Naive thymus-derived CD4-positive, alpha-beta T cell (primary cell): ENCODE measurements at regions not wholly inside any gene's neighbourhood (a gene's known extent, or its start where the extent isn't known, plus 50 kb on each side); places are given as distances from the start of the nearest gene placed in this dataset.

Source experiments
- ATAC-seq: fragments of 150-1000 bp; cut with Tn5 transposase; 2 replicates; pipeline ENCODE4 v1.10.0; 2021; ENCODE audit warnings: mild to moderate bottlenecking, moderate library complexity
- CTCF ChIA-PET: fragments of 350-600 bp; sonication (Branson Sonifier 250); formaldehyde crosslinking; loops from one replicate; lab custom pipeline; 2021; ENCODE audit warnings: antibody characterized with exemption; lab: Charles Lee
- POLR2A ChIA-PET: fragments of 350-600 bp; sonication (Branson Sonifier 250); formaldehyde crosslinking; loops from one replicate; lab custom pipeline; 2021; ENCODE audit warnings: antibody characterized with exemption, inconsistent platforms; lab: Charles Lee
- DNase-seq, 9 donors: peaks; one replicate each; pipeline versions ENCODE4 v3.0.0 to v3.0.0-alpha.2; 2020 to 2022; ENCODE audit warnings: mixed read lengths in 1 of 9
- H3K27ac ChIP-seq: one replicate; pipeline ENCODE4 v1.7.0; 2013; ENCODE audit warnings: mild to moderate bottlenecking, low read depth, low read length, moderate library complexity
- H3K27me3 ChIP-seq, 2 donors: one replicate each; pipeline ENCODE4 v1.7.0; 2013; ENCODE audit warnings: low read length in 2 of 2, mild to moderate bottlenecking in 2 of 2, moderate library complexity in 2 of 2; ENCODE audit not compliant: control insufficient read depth in 2 of 2, insufficient read depth in 2 of 2
- H3K36me3 ChIP-seq, 3 experiments: 1 replicate in 2 of 3; 2 replicates in 1 of 3; pipeline ENCODE4 v1.7.0; 2013; ENCODE audit warnings: low read length in 3 of 3, mild to moderate bottlenecking in 3 of 3, moderate library complexity in 1 of 3; ENCODE audit not compliant: insufficient read depth in 3 of 3, control insufficient read depth in 2 of 3
- H3K4me1 ChIP-seq, 2 donors: one replicate each; pipeline ENCODE4 v1.7.0; 2013; ENCODE audit warnings: low read length in 2 of 2, mild to moderate bottlenecking in 2 of 2, moderate library complexity in 1 of 2; ENCODE audit not compliant: control insufficient read depth in 2 of 2, insufficient read depth in 2 of 2
- H3K4me3 ChIP-seq: 2 replicates; pipeline ENCODE4 v1.7.0; 2013; ENCODE audit warnings: mild to moderate bottlenecking, low read length
- H3K9me3 ChIP-seq, 3 experiments: 1 replicate in 2 of 3; 2 replicates in 1 of 3; pipeline ENCODE4 v1.7.0; 2013; ENCODE audit warnings: low read length in 3 of 3; ENCODE audit not compliant: control insufficient read depth in 2 of 3
- H3K27ac Mint-ChIP-seq, 9 donors: one replicate each; pipeline ENCODE4 v1.8.0; 2020 to 2022; ENCODE audit warnings: mixed read lengths in 9 of 9, mild to moderate bottlenecking in 8 of 9, moderate library complexity in 5 of 9, inconsistent platforms in 2 of 9
- H3K27me3 Mint-ChIP-seq, 5 donors: one replicate each; pipeline ENCODE4 v1.8.0; 2021 to 2022; ENCODE audit warnings: mixed read lengths in 5 of 5, mild to moderate bottlenecking in 1 of 5
- H3K36me3 Mint-ChIP-seq, 5 donors: one replicate each; pipeline ENCODE4 v1.8.0; 2020 to 2022; ENCODE audit warnings: mixed read lengths in 5 of 5, mild to moderate bottlenecking in 3 of 5, inconsistent platforms in 1 of 5
- H3K4me1 Mint-ChIP-seq, 7 donors: one replicate each; pipeline ENCODE4 v1.8.0; 2020 to 2022; ENCODE audit warnings: mixed read lengths in 7 of 7, mild to moderate bottlenecking in 3 of 7, inconsistent platforms in 1 of 7
- H3K4me3 Mint-ChIP-seq, 10 donors: one replicate each; pipeline ENCODE4 v1.8.0; 2020 to 2022; ENCODE audit warnings: mild to moderate bottlenecking in 10 of 10, mixed read lengths in 10 of 10, moderate library complexity in 6 of 10, inconsistent platforms in 2 of 10
- H3K9me3 Mint-ChIP-seq, 11 donors: one replicate each; pipeline ENCODE4 v1.8.0; 2020 to 2022; ENCODE audit warnings: mixed read lengths in 11 of 11, mild to moderate bottlenecking in 4 of 11, inconsistent platforms in 1 of 11, moderate library complexity in 1 of 11
- intact Hi-C, 2 donors: fragments of 100-400 bp; cut with micrococcal nuclease; formaldehyde crosslinking; loops; one replicate each; pipeline ENCODE4 v1.15.1; 2023

DNA sequence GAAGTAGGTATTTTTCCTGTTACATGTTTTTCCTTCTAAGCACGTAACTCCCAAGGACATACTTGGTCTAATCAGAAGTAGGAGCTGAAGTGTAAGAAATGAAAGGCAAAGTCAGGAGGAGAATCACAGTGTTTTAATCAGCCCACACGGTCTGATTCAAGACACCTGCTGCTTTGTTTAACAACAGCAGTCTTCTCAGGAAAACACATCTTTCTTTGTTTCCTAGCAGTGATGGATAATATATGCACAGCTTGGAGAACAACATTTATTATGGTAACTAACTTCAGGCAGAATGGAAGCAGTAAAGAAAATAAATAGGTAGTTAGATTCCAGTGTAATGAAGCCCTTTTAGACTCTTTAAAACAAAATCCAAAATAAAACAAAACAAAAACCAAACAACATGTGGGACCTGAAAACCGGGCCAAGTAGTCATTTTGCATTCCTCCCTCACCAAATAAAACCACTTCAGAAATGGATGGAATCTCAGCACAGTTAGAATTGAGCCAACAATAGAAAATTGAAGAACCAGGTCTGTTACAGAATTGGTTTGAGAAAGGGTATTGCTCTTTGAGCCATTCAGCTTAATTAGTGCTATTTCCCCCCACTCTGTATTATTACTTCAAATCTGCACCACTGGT is 61.1 kb upstream of the UGP2 start:
- Histone ChIP-seq H3K9me3 (no peaks in the 10 kb centered on the region), H3K36me3 (no peaks in the 10 kb centered on the region), H3K4me1 (no peaks in the 10 kb centered on the region), H3K4me3 (no peak overlapping the region), H3K27me3 (no peaks in the 10 kb centered on the region), H3K27ac (no peak overlapping the region)
- H3K27ac Mint-ChIP-seq = no peak overlapping the region
- intact Hi-C loops = no loop called here
- H3K36me3 Mint-ChIP-seq = peaks cover 0 to 4% (median 0%) of the 10 kb centered on the region in 5 donors
- no peak overlapping the region for H3K4me3 Mint-ChIP-seq
- ATAC-seq = no peak
- H3K27me3 Mint-ChIP-seq = peaks cover 0 to 24% (median 4%) of the 10 kb centered on the region in 5 donors
- peaks cover 0 to 5% (median 3%) of the 10 kb centered on the region in 11 donors for H3K9me3 Mint-ChIP-seq
- ChIA-PET POLR2A (no interaction called here), CTCF (interaction anchor here (1.5 kb wide), 1 partner anchor 10 kb away, joined by 3 read pairs; no protein-coding TSS in a partner anchor)
- no peaks in the 10 kb centered on the region for H3K4me1 Mint-ChIP-seq
- DNase-seq = no peak

DNA sequence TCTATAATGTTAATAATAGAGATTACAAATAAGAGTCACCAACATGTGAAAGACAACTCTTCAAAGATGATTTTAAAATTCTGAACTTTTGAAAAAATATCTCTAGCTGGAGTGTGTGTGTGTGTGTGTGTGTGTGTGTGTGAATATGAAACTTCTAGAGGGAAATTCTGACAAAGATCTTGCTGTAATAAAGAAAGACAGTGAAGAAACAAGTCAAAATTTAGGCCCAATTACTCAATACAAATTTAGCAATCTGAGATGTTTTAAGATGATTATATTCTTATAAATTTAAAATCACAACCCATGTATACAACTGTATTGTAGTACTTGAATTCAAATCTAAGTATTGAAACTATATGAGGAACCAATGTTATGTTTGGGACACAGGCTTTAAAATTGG is 57.2 kb upstream of the UGP2 start:
- intact Hi-C loops = no loop called here
- ChIA-PET POLR2A (no interaction called here), CTCF (no interaction called here)
- Mint-ChIP-seq H3K4me3 (no peak overlapping the region), H3K9me3 (no peaks in the 10 kb centered on the region), H3K36me3 (no peaks in the 10 kb centered on the region), H3K27me3 (peaks cover 0 to 9% (median 0%) of the 10 kb centered on the region in 5 donors), H3K27ac (no peak overlapping the region), H3K4me1 (no peaks in the 10 kb centered on the region)
- no peaks in the 10 kb centered on the region for H3K36me3 ChIP-seq
- H3K4me1 ChIP-seq = no peaks in the 10 kb centered on the region
- DNase-seq (no peak), ATAC-seq (no peak)
- H3K27me3 ChIP-seq = no peaks in the 10 kb centered on the region
- no peak overlapping the region for H3K27ac ChIP-seq
- H3K9me3 ChIP-seq = no peaks in the 10 kb centered on the region
- no peak overlapping the region for H3K4me3 ChIP-seq

DNA sequence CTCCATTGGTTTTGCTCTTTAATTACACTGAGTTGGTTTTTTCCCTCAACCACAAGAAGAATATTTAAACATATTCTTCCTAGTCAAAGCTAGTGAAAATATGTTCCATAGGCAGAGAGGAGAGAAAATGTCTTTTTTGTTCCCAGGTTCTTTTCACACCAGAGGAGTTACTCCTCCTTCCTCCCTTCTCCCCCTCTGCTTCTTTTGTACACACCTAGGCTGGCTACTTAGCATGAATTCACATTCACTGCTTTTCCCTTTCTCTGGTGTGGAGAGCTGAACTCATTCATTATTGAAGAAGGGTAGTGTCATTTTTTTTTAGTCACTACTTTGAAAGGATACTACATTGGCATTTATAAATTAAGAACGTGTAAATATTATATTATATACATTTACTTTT is 56.6 kb upstream of the UGP2 start:
- intact Hi-C loops = no loop called here
- DNase-seq = no peak
- H3K27ac ChIP-seq = no peak overlapping the region
- no peaks in the 10 kb centered on the region for H3K27me3 ChIP-seq
- no peaks in the 10 kb centered on the region for H3K9me3 Mint-ChIP-seq
- no peak overlapping the region for H3K4me3 Mint-ChIP-seq
- H3K4me3 ChIP-seq = no peak overlapping the region
- H3K36me3 Mint-ChIP-seq = no peaks in the 10 kb centered on the region
- ChIA-PET POLR2A (no interaction called here), CTCF (no interaction called here)
- no peaks in the 10 kb centered on the region for H3K36me3 ChIP-seq
- no peaks in the 10 kb centered on the region for H3K9me3 ChIP-seq
- no peaks in the 10 kb centered on the region for H3K4me1 Mint-ChIP-seq
- H3K27me3 Mint-ChIP-seq = peaks cover 0 to 5% (median 0%) of the 10 kb centered on the region in 5 donors
- H3K4me1 ChIP-seq = no peaks in the 10 kb centered on the region
- no peak overlapping the region for H3K27ac Mint-ChIP-seq
- ATAC-seq = no peak

DNA sequence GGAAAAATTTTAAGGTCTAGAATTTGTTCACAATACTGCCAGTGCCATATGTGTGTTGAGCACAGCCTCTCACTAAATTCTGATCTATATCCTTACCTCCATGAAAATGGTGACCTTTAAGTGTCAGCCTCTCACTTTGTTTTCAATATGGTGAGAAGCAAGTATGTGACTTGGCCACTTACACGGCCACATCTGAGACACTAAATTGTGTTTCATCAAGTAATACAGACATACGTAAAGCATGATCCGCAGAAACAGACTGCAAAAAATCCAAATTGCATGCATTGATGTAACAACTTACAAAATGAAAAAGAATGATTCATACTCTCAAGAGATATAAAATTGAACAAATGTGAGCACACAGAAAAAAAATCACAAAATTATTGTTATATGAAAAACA is 55.2 kb upstream of the UGP2 start:
- no peak overlapping the region for H3K4me3 ChIP-seq
- Mint-ChIP-seq H3K27ac (no peak overlapping the region), H3K36me3 (no peaks in the 10 kb centered on the region), H3K9me3 (no peaks in the 10 kb centered on the region), H3K4me3 (no peak overlapping the region), H3K27me3 (peaks cover 0 to under 1% (median 0%) of the 10 kb centered on the region in 5 donors), H3K4me1 (no peaks in the 10 kb centered on the region)
- POLR2A ChIA-PET = no interaction called here
- no peaks in the 10 kb centered on the region for H3K27me3 ChIP-seq
- DNase-seq = no peak
- intact Hi-C loops = no loop called here
- H3K4me1 ChIP-seq = no peaks in the 10 kb centered on the region
- no peak overlapping the region for H3K27ac ChIP-seq
- ATAC-seq = no peak
- CTCF ChIA-PET = no interaction called here
- no peaks in the 10 kb centered on the region for H3K9me3 ChIP-seq
- H3K36me3 ChIP-seq = no peaks in the 10 kb centered on the region

DNA sequence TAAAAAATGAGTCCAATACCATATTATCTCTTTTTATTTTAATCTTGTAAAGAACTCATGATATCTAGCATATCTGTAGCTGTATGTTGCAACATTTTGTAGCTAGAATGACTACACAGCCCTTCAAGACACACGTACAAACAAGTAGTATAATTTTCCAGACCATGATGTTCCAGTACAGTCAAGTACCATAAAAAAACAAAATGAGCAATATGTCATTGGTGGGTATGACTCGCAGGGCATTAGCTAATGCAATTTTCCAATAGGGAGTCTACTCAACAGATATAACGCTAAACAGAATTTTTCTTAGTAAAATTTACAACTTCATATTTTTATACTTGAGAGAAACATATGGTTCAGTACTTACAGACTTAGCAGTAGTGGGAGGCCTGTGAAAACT is 53.6 kb upstream of the UGP2 start:
- no peak overlapping the region for H3K27ac ChIP-seq
- peaks cover 0 to 5% (median 0%) of the 10 kb centered on the region in 11 donors for H3K9me3 Mint-ChIP-seq
- intact Hi-C loops = no loop called here
- H3K9me3 ChIP-seq = no peaks in the 10 kb centered on the region
- H3K4me3 Mint-ChIP-seq = no peak overlapping the region
- H3K36me3 ChIP-seq = no peaks in the 10 kb centered on the region
- H3K4me3 ChIP-seq = no peak overlapping the region
- H3K27me3 Mint-ChIP-seq = peaks cover 0 to 2% (median 0%) of the 10 kb centered on the region in 5 donors
- no peaks in the 10 kb centered on the region for H3K4me1 ChIP-seq
- no peaks in the 10 kb centered on the region for H3K27me3 ChIP-seq
- no peak for ATAC-seq
- CTCF ChIA-PET = interaction anchor here (0.7 kb wide), 1 partner anchor 87 kb away, joined by 3 read pairs; no protein-coding TSS in a partner anchor
- H3K36me3 Mint-ChIP-seq = peaks cover 0 to 7% (median 4%) of the 10 kb centered on the region in 5 donors
- H3K27ac Mint-ChIP-seq = no peak overlapping the region
- POLR2A ChIA-PET = no interaction called here
- peaks cover 0 to 5% (median 0%) of the 10 kb centered on the region in 7 donors for H3K4me1 Mint-ChIP-seq
- DNase-seq = no peak

DNA sequence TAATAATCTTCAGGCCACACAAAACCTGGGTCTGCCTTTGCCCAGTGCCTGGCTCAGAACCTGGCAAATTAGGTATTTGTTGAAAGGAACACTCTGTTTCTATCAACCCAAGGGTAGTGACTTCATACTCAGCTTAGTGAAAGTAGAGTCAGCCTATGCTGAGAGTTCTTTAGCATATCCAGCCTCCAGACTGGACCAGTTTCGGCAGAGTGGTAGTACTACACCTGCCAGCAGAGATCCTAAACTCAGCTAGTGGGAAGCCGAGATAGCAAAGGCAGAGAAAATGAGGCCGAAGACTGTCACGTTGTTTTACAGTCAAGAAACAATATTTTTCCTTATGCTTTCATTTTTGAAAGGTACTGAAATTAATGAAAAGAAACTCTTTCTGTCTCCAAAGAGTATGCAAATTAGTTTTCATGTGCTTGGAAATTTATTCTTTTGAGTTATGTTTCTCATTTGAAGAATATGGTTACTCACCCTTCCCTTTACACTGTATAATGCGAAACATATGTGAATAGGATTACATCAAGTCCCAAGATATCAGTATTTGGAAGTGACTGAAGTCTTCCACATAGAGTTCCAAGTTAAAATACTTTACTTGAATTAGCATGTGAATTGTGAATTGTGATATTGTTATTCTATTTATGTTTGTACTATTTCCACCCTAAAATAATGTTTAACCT is 52.2 kb upstream of the UGP2 start:
- H3K9me3 Mint-ChIP-seq = peaks cover 0 to 5% (median 0%) of the 10 kb centered on the region in 11 donors
- peaks cover 0 to 7% (median 4%) of the 10 kb centered on the region in 5 donors for H3K36me3 Mint-ChIP-seq
- CTCF ChIA-PET = no interaction called here
- Histone ChIP-seq H3K36me3 (no peaks in the 10 kb centered on the region), H3K27ac (no peak overlapping the region), H3K4me3 (no peak overlapping the region), H3K27me3 (no peaks in the 10 kb centered on the region), H3K4me1 (no peaks in the 10 kb centered on the region), H3K9me3 (no peaks in the 10 kb centered on the region)
- DNase-seq (no peak), ATAC-seq (no peak)
- no peak overlapping the region for H3K4me3 Mint-ChIP-seq
- intact Hi-C loops = no loop called here
- H3K27ac Mint-ChIP-seq = no peak overlapping the region
- peaks cover 0 to 5% (median 0%) of the 10 kb centered on the region in 7 donors for H3K4me1 Mint-ChIP-seq
- POLR2A ChIA-PET = no interaction called here
- H3K27me3 Mint-ChIP-seq = peaks cover 0 to 2% (median 0%) of the 10 kb centered on the region in 5 donors
